Esophagus squamous epithelium (tissue), 5 donors: ENCODE measurements at regions not wholly inside any gene's neighbourhood (a gene's known extent, or its start where the extent isn't known, plus 50 kb on each side); places are given as distances from the start of the nearest gene placed in this dataset.

Experiments used
- DNase-seq: peaks from one replicate; lab custom pipeline; 2025; lab: John Stamatoyannopoulos, UW
- H3K27ac ChIP-seq, 4 donors: fragments of 200-600 bp; sonication (generic); one replicate each; pipeline ENCODE4 v1.5.1; 2016 to 2019; ENCODE audit warnings: mild to moderate bottlenecking in 1 of 4
- H3K27me3 ChIP-seq, 4 donors: fragments of 200-600 bp; sonication (generic); 1 replicate in 3 of 4; 2 replicates in 1 of 4; pipeline versions ENCODE4 v1.5.1 to v1.6.0; 2017 to 2021; ENCODE audit warnings: antibody characterized with exemption in 1 of 4
- H3K36me3 ChIP-seq, 3 donors: fragments of 200-600 bp; sonication (generic); one replicate each; pipeline ENCODE4 v1.5.1; 2016 to 2019
- H3K4me1 ChIP-seq, 3 donors: fragments of 200-600 bp; sonication (generic); one replicate each; pipeline ENCODE4 v1.5.1; 2017 to 2019
- H3K4me3 ChIP-seq, 4 donors: fragments of 200-600 bp; sonication (generic); 1 replicate in 3 of 4; 2 replicates in 1 of 4; pipeline ENCODE4 v1.5.1; 2016 to 2019; ENCODE audit warnings: mild to moderate bottlenecking in 2 of 4, moderate library complexity in 1 of 4
- H3K9me3 ChIP-seq, 3 donors: fragments of 200-600 bp; sonication (generic); one replicate each; pipeline ENCODE4 v1.5.1; 2016 to 2019
- CTCF ChIP-seq, 6 experiments: fragments of 450-650 bp in 4 of 6; fragments of 200-600 bp in 2 of 6; sonication (generic) in 2 of 6; IDR thresholded peaks; one replicate each; pipeline ENCODE4 v1.5.1; 2016 to 2019; ENCODE audit warnings: antibody characterized with exemption in 6 of 6, mild to moderate bottlenecking in 4 of 6, moderate library complexity in 4 of 6
- POLR2A ChIP-seq, 4 donors: fragments of 450-650 bp; IDR thresholded peaks; one replicate each; pipeline ENCODE4 v1.6.1; 2017; ENCODE audit warnings: antibody characterized with exemption in 4 of 4, mild to moderate bottlenecking in 4 of 4, moderate library complexity in 3 of 4
- WGBS, 2 donors: methylation state at CpG; one replicate each; pipeline ENCODE4 v1.1.5; 2018; 5-methylcytosine and 5-hydroxymethylcytosine counted together
- intact Hi-C: fragments of 100-400 bp; cut with DNase I; formaldehyde crosslinking; loops from one replicate; pipeline ENCODE4 v1.15.0; 2022
- donor health status: DM: yes; HTN: yes; CAD: no.

GRCh38 chr10:118449521-118449920 is 107.4 kb upstream of the FAM204A start:
- H3K9me3 ChIP-seq = peaks cover 0 to 10% (median 7%) of the 10 kb centered on the region in 3 donors
- WGBS, 2 donors = 53 to 58% methylated on average over 9 of the region's 9 CpGs
- H3K4me1 ChIP-seq = no peaks in the 10 kb centered on the region
- TF ChIP-seq POLR2A (IDR thresholded peaks at IDR 0.05) = no peak
- no peak for TF ChIP-seq CTCF (IDR thresholded peaks at IDR 0.05)
- no peak for DNase-seq
- no peak overlapping the region for H3K27ac ChIP-seq
- H3K4me3 ChIP-seq = no peak overlapping the region
- H3K36me3 ChIP-seq = no peaks in the 10 kb centered on the region
- intact Hi-C loops = no loop called here
- H3K27me3 ChIP-seq = peaks cover 0 to 38% (median 0%) of the 10 kb centered on the region in 4 donors

GRCh38 chr10:118448744-118449143 is 106.6 kb upstream of the FAM204A start:
- Histone ChIP-seq H3K4me1 (no peaks in the 10 kb centered on the region), H3K27ac (no peak overlapping the region), H3K36me3 (no peaks in the 10 kb centered on the region), H3K27me3 (peaks cover 0 to 38% (median 0%) of the 10 kb centered on the region in 4 donors), H3K4me3 (no peak overlapping the region), H3K9me3 (peaks cover 0 to 10% (median 7%) of the 10 kb centered on the region in 3 donors)
- intact Hi-C loops = no loop called here
- WGBS, 2 donors = 52 to 65% methylated on average over 5 of the region's 5 CpGs
- TF ChIP-seq POLR2A (IDR thresholded peaks at IDR 0.05) (no peak), CTCF (IDR thresholded peaks at IDR 0.05) (no peak)
- no peak for DNase-seq

- H3K9me3 ChIP-seq = peaks cover 0 to 10% (median 7%) of the 10 kb centered on the region in 3 donors
- no peaks in the 10 kb centered on the region for H3K4me1 ChIP-seq
- DNase-seq = no peak
- peaks cover 0 to 38% (median 0%) of the 10 kb centered on the region in 4 donors for H3K27me3 ChIP-seq
- H3K4me3 ChIP-seq = no peak overlapping the region
- H3K27ac ChIP-seq = no peak overlapping the region
- intact Hi-C loops = no loop called here
- TF ChIP-seq CTCF (IDR thresholded peaks at IDR 0.05) (no peak), POLR2A (IDR thresholded peaks at IDR 0.05) (no peak)
- 38 to 49% methylated on average over 12 to 13 of the region's 13 CpGs for WGBS, 2 donors
- no peaks in the 10 kb centered on the region for H3K36me3 ChIP-seq
Observed at GRCh38 chr10:118447478-118448270, 105.5 kb upstream of the FAM204A start.

GRCh38 chr10:118445535-118445934 is 103.4 kb upstream of the FAM204A start:
- no peak overlapping the region for H3K27ac ChIP-seq
- H3K9me3 ChIP-seq = no peaks in the 10 kb centered on the region
- no peaks in the 10 kb centered on the region for H3K4me1 ChIP-seq
- no peaks in the 10 kb centered on the region for H3K36me3 ChIP-seq
- peaks cover 0 to 39% (median 0%) of the 10 kb centered on the region in 4 donors for H3K27me3 ChIP-seq
- WGBS, 2 donors = 86 to 91% methylated on average over 1 of the region's 1 CpG
- H3K4me3 ChIP-seq = no peak overlapping the region
- intact Hi-C loops = no loop called here
- DNase-seq = no peak
- TF ChIP-seq CTCF (IDR thresholded peaks at IDR 0.05) (no peak), POLR2A (IDR thresholded peaks at IDR 0.05) (no peak)

GRCh38 chr10:118444069-118444468 is 101.9 kb upstream of the FAM204A start:
- no peaks in the 10 kb centered on the region for H3K4me1 ChIP-seq
- no peak overlapping the region for H3K27ac ChIP-seq
- H3K4me3 ChIP-seq = no peak overlapping the region
- 71 to 81% methylated on average over 2 of the region's 2 CpGs for WGBS, 2 donors
- TF ChIP-seq CTCF (IDR thresholded peaks at IDR 0.05) = no peak
- TF ChIP-seq POLR2A (IDR thresholded peaks at IDR 0.05) = no peak
- peaks cover 0 to 38% (median 0%) of the 10 kb centered on the region in 4 donors for H3K27me3 ChIP-seq
- intact Hi-C loops = no loop called here
- H3K36me3 ChIP-seq = no peaks in the 10 kb centered on the region
- no peaks in the 10 kb centered on the region for H3K9me3 ChIP-seq
- no peak for DNase-seq
